WERI-Rb-1 (cell line): ENCODE measurements at regions not wholly inside any gene's neighbourhood (a gene's known extent, or its start where the extent isn't known, plus 50 kb on each side); places are given as distances from the start of the nearest gene placed in this dataset.

Experiments
- DNase-seq: peaks from one replicate; pipeline ENCODE4 v3.0.0-alpha.2; 2020
- H3K27ac ChIP-seq: fragments of 250-450 bp; sonication (Bioruptor Pico); 2 replicates; pipeline ENCODE4 v1.5.1; 2020; ENCODE audit warnings: mild to moderate bottlenecking, moderate library complexity
- H3K27me3 ChIP-seq: fragments of 250-450 bp; sonication (Bioruptor Pico); 2 replicates; pipeline ENCODE4 v1.5.1; 2021; ENCODE audit warnings: mild to moderate bottlenecking, low read depth, moderate library complexity; ENCODE audit not compliant: insufficient read depth, severe bottlenecking
- H3K36me3 ChIP-seq: fragments of 250-450 bp; sonication (Bioruptor Pico); 2 replicates; pipeline ENCODE4 v1.5.1; 2020; ENCODE audit warnings: mild to moderate bottlenecking, moderate library complexity
- H3K4me3 ChIP-seq: 2 replicates; pipeline ENCODE4 v1.5.1; 2011; ENCODE audit warnings: low read depth, mild to moderate bottlenecking, control low read depth, low read length
- H3K9me3 ChIP-seq: fragments of 250-450 bp; sonication (Bioruptor Pico); 2 replicates; pipeline ENCODE4 v1.5.1; 2021; ENCODE audit warnings: mild to moderate bottlenecking, moderate library complexity; ENCODE audit not compliant: severe bottlenecking
- TF ChIP-seq, protein P1 (sequence below): IDR thresholded peaks from 2 replicates; pipeline ENCODE4 v1.5.1; 2011; ENCODE audit warnings: low read depth, mild to moderate bottlenecking, control low read depth, inconsistent platforms, low read length

DNA sequence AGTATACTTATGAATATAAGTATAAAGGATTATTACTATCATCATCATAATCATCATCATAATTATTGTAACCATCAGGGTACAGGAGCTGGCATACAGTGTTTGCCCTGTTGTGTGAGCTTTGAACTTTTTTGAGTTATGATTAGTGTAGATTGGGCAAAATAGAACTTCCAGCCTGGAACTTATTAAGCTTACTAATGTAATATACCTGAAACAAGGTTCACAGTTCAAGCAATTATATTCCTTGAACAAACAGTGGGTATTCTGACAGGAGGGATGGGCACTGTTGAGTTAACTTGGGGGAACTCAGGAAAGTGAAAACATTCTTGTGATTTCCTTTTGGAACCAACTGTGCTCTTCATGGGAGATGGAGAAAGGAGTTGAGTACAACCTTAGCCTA is 680.0 kb downstream of the DOK5 start:
- H3K4me3 ChIP-seq = no peak overlapping the region
- H3K9me3 ChIP-seq = no peaks in the 10 kb centered on the region
- no peaks in the 10 kb centered on the region for H3K36me3 ChIP-seq
- no peak for DNase-seq
- TF ChIP-seq, protein P1, sequence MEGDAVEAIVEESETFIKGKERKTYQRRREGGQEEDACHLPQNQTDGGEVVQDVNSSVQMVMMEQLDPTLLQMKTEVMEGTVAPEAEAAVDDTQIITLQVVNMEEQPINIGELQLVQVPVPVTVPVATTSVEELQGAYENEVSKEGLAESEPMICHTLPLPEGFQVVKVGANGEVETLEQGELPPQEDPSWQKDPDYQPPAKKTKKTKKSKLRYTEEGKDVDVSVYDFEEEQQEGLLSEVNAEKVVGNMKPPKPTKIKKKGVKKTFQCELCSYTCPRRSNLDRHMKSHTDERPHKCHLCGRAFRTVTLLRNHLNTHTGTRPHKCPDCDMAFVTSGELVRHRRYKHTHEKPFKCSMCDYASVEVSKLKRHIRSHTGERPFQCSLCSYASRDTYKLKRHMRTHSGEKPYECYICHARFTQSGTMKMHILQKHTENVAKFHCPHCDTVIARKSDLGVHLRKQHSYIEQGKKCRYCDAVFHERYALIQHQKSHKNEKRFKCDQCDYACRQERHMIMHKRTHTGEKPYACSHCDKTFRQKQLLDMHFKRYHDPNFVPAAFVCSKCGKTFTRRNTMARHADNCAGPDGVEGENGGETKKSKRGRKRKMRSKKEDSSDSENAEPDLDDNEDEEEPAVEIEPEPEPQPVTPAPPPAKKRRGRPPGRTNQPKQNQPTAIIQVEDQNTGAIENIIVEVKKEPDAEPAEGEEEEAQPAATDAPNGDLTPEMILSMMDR = no peak
- H3K27me3 ChIP-seq = peaks cover 32% of the 10 kb centered on the region
- no peak overlapping the region for H3K27ac ChIP-seq

DNA sequence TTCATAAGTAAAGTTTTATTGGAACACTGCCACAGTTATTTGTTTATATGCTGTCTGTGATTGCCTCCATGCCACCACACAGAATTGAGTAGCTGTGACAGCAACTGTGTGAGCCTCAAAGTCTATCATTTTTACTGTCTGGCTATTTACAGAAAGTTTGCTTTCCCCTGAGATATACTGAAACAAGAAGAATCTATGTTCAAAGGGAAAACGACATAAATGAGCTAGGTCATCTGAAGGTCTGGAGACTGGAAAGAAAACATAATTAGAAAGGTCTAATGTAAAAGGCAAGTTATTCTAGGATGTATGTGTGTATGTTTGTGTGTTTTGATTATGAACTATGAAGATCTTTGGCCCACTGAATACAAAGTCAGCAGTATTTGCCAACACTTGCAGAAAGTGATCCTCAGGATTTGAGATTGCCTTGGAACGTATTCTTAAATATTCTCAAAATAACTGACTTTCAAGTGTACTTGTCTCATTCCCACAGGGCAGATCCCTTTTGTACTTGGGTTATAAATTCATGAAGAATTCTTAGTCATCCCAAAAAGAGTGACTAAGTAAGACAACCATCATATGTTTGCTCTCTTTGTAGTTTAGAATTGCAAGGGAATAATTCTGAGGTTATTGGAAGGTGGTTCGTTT is 677.7 kb downstream of the DOK5 start:
- TF ChIP-seq, protein P1 = no peak
- H3K9me3 ChIP-seq = no peaks in the 10 kb centered on the region

DNA sequence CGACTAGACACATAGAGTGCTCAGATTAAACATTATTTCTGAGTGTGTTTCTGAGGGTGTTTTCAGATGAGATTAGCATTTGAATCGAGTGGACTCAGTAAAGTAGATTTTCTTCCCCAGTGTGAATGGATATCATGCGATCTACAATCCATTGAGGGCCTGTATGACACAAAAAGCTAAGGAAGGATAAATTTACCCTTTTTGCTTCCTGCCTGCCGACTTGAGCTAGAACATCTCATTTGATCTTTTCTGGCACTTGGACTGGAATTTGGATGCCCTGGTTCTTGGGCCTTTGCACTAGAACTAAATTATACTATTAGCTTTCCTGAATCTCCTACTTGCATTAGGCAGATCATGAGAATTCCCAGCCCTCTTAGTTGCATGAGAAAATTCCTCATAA is 675.8 kb downstream of the DOK5 start:
- TF ChIP-seq, protein P1 = no peak
- Histone ChIP-seq H3K4me3 (no peak overlapping the region), H3K27me3 (peaks cover 22% of the 10 kb centered on the region), H3K36me3 (no peaks in the 10 kb centered on the region), H3K27ac (no peak overlapping the region), H3K9me3 (no peaks in the 10 kb centered on the region)
- DNase-seq = no peak

More for the DNA sequence above, 677.7 kb downstream of the DOK5 start:
- H3K4me3 ChIP-seq = no peak overlapping the region
- peaks cover 30% of the 10 kb centered on the region for H3K27me3 ChIP-seq
- no peak for DNase-seq
- no peak overlapping the region for H3K27ac ChIP-seq
- no peaks in the 10 kb centered on the region for H3K36me3 ChIP-seq

DNA sequence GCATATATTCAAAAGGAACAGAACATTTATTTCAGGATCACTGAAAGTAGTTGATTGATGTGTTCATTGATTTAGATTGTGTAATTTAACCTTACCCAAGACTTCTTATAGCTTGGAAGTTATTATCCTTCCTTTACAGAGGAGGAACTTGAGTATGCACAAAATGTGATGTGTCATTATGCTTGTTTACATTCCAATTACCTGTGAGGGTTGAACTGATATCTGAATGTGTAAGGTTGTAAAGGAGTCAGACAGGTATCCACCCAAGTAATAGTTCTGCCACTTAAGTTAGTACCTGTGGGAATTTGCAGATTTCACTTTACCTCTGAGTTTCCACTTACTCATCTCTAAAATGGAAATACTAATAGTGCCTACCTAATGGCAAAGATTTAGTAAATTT is 668.2 kb downstream of the DOK5 start:
- Histone ChIP-seq H3K9me3 (no peaks in the 10 kb centered on the region), H3K4me3 (no peak overlapping the region), H3K27me3 (peaks cover 34% of the 10 kb centered on the region), H3K27ac (no peak overlapping the region), H3K36me3 (no peaks in the 10 kb centered on the region)
- DNase-seq = no peak
- TF ChIP-seq, protein P1 = no peak

DNA sequence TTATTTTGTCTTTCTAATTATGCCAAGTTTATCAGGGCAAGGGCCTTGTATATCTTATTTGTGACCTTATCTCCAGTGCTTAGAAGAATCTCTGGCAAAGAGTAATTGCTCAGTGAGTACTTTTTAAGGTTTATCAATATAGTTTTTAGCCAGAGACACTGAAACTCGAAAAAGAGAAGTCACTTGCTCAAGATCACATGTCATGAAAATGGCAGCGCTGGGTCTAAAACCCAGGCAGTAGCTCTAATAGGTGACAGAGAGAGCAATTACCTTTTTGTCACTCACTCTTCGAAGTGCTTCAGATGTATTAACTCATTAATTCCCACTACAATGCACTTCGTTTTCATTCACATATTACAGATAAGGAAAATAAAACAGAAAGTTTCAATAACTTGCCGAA is 667.5 kb downstream of the DOK5 start:
- Histone ChIP-seq H3K36me3 (no peaks in the 10 kb centered on the region), H3K4me3 (no peak overlapping the region), H3K27ac (no peak overlapping the region), H3K9me3 (no peaks in the 10 kb centered on the region), H3K27me3 (peaks cover 38% of the 10 kb centered on the region)
- TF ChIP-seq, protein P1 = no peak
- DNase-seq = no peak

DNA sequence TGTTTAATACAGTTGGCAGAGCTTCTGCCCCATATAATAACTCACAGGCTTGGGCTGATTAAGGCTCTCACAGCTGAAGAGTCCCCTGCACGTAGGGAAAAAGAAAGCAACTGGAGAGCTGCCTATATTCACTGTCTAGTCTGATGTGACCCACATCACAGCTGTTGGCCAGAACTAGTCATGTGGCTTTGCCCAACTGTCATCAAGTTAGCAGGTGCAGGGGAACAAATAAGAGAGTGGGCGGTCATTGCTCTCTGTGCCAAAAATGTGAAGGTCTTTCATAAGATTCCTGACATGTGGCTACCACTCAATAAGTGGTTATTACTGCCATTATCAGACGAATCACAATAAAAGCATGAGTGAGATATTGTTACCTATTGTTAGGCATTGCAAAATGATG is 665.2 kb downstream of the DOK5 start:
- TF ChIP-seq, protein P1 = no peak
- DNase-seq = no peak
- Histone ChIP-seq H3K4me3 (no peak overlapping the region), H3K36me3 (no peaks in the 10 kb centered on the region), H3K9me3 (no peaks in the 10 kb centered on the region), H3K27ac (no peak overlapping the region), H3K27me3 (peaks cover 36% of the 10 kb centered on the region)
